GM06990 (cell line): ENCODE measurements at regions not wholly inside any gene's neighbourhood (a gene's known extent, or its start where the extent isn't known, plus 50 kb on each side); places are given as distances from the start of the nearest gene placed in this dataset.

Source experiments
- DNase-seq: peaks from one replicate; pipeline ENCODE4 v3.0.0-alpha.2; 2011; ENCODE audit not compliant: insufficient read length; ENCODE audit errors: extremely low read depth
- H3K27me3 ChIP-seq: replicated peaks from 2 replicates; pipeline ENCODE4 v1.6.0; 2011; ENCODE audit warnings: low read length; ENCODE audit not compliant: control insufficient read depth, insufficient read depth
- H3K36me3 ChIP-seq: 2 replicates; pipeline ENCODE4 v1.5.1; 2011; ENCODE audit warnings: low read length; ENCODE audit not compliant: control insufficient read depth, insufficient read depth
- H3K4me3 ChIP-seq: replicated peaks from 2 replicates; pipeline ENCODE4 v1.5.1; 2011; ENCODE audit warnings: low read depth, mild to moderate bottlenecking, control low read depth, low read length
- CTCF ChIP-seq: IDR thresholded peaks from 2 replicates; pipeline ENCODE4 v1.5.1; 2011; ENCODE audit warnings: low read length, control low read depth, mild to moderate bottlenecking, inconsistent platforms; ENCODE audit not compliant: insufficient read depth, poor library complexity, severe bottlenecking

- no peak for TF ChIP-seq CTCF
- Histone ChIP-seq H3K27me3 (no peaks in the 10 kb centered on the region), H3K4me3 (no peak overlapping the region), H3K36me3 (no peaks in the 10 kb centered on the region)
- DNase-seq = no peak
Measured at GRCh38 chr17:31758646-31759045, 100.4 kb downstream of the COPRS start.

DNA sequence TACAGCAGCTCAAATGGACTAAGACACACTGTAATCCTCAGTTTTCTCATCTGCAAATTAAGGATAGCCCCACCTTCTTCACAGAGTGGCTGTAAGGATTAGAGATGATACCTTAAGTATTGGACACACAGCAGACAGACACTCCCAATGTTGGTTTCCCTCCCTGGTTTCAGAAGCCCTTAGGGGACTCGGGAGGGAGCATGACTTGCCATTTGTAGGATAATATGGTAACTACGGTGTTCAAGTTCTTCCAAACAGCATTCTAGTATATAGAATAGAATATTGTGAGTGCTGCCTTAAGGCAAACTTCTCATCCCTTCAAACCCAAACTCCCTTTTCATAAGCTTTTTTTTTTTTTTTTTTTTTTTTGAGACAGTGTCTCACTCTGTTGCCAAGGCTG, 101.9 kb downstream of the COPRS start:
- no peak for TF ChIP-seq CTCF
- no peak for DNase-seq
- Histone ChIP-seq H3K27me3 (no peaks in the 10 kb centered on the region), H3K4me3 (no peak overlapping the region), H3K36me3 (no peaks in the 10 kb centered on the region)

- Histone ChIP-seq H3K4me3 (no peak overlapping the region), H3K36me3 (no peaks in the 10 kb centered on the region), H3K27me3 (no peaks in the 10 kb centered on the region; the same call in 1 of the 2 replicates)
- no peak for DNase-seq
- TF ChIP-seq CTCF = no peak
Measured at GRCh38 chr17:31754239-31754945, 104.7 kb downstream of the COPRS start.

- no peak for DNase-seq
- no peak for TF ChIP-seq CTCF
- Histone ChIP-seq H3K27me3 (no peaks in the 10 kb centered on the region; the same call in none of the 2 replicates), H3K4me3 (no peak overlapping the region), H3K36me3 (no peaks in the 10 kb centered on the region)
Measured at GRCh38 chr17:31753011-31753410, 106.0 kb downstream of the COPRS start.

GRCh38 chr17:31752584-31752983, 106.5 kb downstream of the COPRS start:
- no peaks in the 10 kb centered on the region; the same call in none of the 2 replicates for H3K27me3 ChIP-seq
- H3K36me3 ChIP-seq = no peaks in the 10 kb centered on the region
- H3K4me3 ChIP-seq = no peak overlapping the region
- TF ChIP-seq CTCF = no peak
- DNase-seq = no peak

DNA sequence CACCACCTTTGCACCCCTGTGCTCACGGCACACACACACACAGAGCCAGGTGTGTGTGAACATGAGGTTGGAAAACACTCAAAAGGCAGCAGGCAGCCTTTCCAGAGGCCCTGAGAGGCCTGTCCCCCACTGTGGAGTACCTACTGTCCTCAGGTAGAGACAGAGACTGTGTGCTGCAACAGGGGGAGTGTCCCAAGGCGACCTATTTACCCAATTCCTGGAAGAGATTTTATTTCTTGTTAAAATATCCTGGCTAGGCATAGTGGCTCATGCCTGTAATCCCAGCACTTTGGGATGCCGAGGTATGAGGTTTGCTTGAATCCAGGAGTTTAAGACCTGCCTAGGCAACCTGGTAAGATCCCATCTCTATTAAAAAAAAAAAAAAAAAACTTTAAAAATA, 108.5 kb downstream of the COPRS start:
- H3K27me3 ChIP-seq = peaks cover 1% of the 10 kb centered on the region
- no peak for DNase-seq
- H3K36me3 ChIP-seq = no peaks in the 10 kb centered on the region

More for the DNA sequence above, 108.5 kb downstream of the COPRS start:
- no peak overlapping the region for H3K4me3 ChIP-seq
- TF ChIP-seq CTCF = no peak
